Mammary epithelial cell (primary cell): ENCODE measurements at regions not wholly inside any gene's neighbourhood (a gene's known extent, or its start where the extent isn't known, plus 50 kb on each side); places are given as distances from the start of the nearest gene placed in this dataset.

Experiments used
- CTCF ChIP-seq, 2 donors: IDR thresholded peaks in 1 of 2; conservative IDR thresholded peaks in 1 of 2; 2 replicates each; pipeline ENCODE4 v1.5.1; 2011 to 2012; ENCODE audit warnings: inconsistent platforms in 2 of 2, low read length in 2 of 2, mild to moderate bottlenecking in 2 of 2, control low read depth in 1 of 2, low read depth in 1 of 2; ENCODE audit not compliant: insufficient read depth in 1 of 2; ENCODE audit errors: extremely low read depth in 1 of 2
- EZH2 ChIP-seq: IDR thresholded peaks from 2 replicates; pipeline ENCODE4 v1.6.1; 2012; ENCODE audit warnings: low read length, inconsistent platforms, borderline replicate concordance

- TF ChIP-seq CTCF (conservative IDR thresholded peaks at IDR 0.05 in 1 of 2, IDR thresholded peaks at IDR 0.05 in 1 of 2; ENCODE audit: extremely low read depth in 1 of 2, insufficient read depth in 1 of 2, low read depth in 1 of 2, low read length in 2 of 2): no peak
- no peak for TF ChIP-seq EZH2
Measured at GRCh38 chr1:193579323-193579722, 392.9 kb upstream of the B3GALT2 start.
